Activated T-cell treated with anti-CD3 and anti-CD28 coated beads for 48 hours (primary cell): ENCODE measurements at regions not wholly inside any gene's neighbourhood (a gene's known extent, or its start where the extent isn't known, plus 50 kb on each side); places are given as distances from the start of the nearest gene placed in this dataset.

Experiments
- DNase-seq: peaks from one replicate; pipeline ENCODE4 v3.0.0-alpha.2; 2020; ENCODE audit warnings: low read depth

DNA sequence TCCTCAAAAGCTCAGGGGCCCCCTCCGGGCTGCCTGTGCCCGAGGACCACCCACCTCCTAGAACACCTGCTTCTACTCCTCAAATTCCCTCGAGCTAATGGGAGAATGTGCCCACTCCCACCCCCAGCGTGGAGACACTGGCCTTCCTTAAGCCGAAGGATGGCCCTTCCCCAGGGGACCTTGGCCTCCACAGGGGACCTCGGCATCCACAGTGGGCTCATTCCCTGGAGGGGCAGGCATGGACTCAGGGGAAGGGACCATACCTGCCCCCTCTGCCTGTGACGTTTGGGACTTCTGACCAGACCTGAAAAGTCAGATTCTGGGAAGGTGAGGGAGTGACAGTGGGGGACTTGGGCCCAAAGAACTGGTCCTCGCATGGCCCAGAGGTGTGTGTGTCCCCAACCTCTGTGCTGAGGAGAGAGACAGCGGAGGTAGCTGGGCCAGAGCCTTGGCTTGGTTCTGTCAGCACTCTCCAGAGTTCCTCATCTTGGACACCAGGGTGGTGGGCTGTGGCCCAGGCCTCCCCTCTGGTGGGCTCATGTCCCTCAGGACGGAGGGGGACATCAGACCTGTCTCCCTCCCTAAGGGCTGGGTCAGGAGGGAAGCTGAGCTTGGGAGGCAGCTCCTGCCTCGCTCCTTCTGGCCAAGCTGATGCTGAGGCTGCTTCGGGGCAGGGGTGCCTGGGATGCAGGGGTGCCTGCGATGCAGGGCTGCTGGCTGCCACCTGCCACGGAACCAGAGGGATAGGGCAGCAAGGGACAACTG lies 240.4 kb downstream of the HAUS1 start:
- DNase-seq, result no peak

DNA sequence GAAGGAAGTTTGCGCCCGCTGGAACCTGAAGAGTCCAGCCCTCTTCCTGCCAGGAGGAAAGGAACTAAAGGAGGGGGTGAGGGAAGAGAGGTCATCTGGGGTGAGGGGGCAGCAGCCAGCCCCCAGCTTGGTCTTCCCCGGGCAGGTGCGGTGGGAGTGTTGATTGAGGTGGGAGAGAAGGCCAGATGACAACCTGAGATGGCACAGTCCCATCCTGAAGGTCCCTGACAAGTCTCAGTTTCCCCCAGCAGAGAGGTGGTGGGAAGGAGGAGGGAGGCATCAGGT lies 240.9 kb downstream of the HAUS1 start:
- no peak for DNase-seq

- no peak for DNase-seq
Observed at GRCh38 chr18:46346213-46346612, 242.0 kb downstream of the HAUS1 start.

DNA sequence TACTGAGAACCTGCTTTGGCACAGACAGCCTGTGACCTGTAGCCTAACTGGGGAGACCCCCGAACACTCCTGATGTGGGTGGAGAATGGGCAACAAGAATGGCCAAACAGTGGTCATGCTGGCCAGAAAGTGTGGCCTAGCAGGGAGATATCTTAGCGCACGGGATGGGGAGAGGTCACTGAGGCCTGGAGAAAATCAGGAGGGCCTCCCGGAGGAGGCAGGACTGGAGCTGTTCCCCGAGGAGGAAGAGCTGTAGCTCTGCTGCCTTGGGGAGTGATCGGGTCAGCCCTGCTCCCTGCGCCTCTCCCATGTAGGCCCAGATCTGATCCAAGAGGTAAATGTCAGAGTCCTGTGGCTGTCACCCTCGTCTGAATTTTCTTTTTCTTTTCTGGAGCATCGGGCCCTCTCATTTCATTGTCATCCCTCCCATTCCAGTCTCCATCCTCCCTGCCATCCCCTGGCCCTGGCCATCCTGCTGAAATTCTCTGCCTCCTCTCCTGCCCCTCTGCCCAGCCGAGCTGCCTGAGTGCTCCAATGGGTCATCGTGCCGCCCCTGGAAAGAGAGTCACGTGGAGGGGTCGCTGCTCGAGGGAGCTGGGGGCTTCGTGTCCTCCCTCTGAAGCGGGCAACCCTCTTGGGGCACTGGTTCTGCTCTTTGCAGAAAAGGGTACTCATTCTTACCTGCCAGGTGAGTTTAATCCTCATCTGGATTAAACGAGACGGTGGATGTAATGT lies 242.9 kb downstream of the HAUS1 start:
- DNase-seq, result no peak

GRCh38 chr18:46350598-46351159 lies 246.5 kb downstream of the HAUS1 start:
- no peak for DNase-seq

GRCh38 chr18:46352520-46353250 lies 248.5 kb downstream of the HAUS1 start:
- DNase-seq, result no peak

- DNase-seq, result no peak
Observed at GRCh38 chr18:46353460-46353859, 249.3 kb downstream of the HAUS1 start.

DNA sequence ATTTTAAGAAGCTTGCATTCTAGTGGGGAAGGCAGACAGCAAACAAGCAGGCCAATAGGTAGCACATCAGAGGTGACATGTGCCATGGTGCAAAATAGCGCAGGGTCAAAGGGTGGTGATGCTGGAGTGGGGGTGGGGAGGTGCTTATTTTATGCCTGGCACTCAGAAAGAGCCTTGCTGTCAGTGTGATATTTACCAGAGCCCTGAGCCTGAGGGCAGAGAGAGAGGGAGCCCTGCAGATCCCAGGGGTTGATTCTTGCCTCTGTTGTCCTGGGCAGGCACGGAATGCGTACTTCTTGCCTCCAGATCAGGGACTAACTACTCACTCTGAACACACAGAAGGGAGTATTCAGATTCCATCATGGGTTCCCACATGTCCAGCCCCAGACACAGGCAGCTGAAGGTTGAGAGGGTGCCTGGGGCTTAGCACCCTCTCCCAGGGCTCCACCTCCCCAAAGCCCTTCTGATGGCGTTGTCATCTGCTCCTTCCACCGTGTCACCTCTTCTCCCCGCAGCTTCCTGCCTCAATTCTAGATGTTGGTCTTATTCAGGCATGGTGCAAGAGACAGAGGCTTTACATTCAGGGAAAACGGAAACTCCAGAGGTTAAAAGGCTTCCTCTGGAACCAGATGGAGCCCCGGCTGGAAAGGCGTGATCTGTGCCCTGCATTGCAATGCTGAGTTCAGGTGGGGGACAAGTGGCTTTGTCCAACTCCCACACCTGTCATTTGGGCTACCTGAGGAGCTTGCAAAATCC lies 252.3 kb downstream of the HAUS1 start:
- no peak for DNase-seq

GRCh38 chr18:46360102-46360699 lies 256.0 kb downstream of the HAUS1 start:
- no peak for DNase-seq

GRCh38 chr18:46360866-46361265 lies 256.7 kb downstream of the HAUS1 start:
- no peak for DNase-seq

GRCh38 chr18:46362533-46362932 lies 258.3 kb downstream of the HAUS1 start:
- DNase-seq, result no peak

- DNase-seq, result no peak
Observed at GRCh38 chr18:46364048-46364447, 259.9 kb downstream of the HAUS1 start.

DNA sequence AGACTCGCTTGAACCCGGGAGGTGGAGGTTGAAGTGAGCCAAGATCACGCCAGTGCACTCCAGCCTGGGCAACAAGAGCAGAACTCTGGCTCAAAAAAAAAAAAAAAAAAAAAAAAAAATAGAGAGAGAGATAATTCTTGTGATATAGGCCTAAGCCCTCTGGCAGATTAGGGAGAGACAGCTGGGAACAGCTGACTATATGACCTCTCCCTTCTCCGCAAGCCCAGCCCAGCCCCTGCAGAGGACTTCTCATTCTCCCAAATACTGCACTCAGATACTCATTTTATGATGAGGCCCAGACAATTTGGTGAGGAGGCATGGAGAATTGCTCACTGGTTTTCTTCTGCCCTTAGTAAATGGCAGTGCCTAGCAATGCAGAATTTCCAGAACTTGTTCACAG lies 262.0 kb downstream of the HAUS1 start:
- no peak for DNase-seq

DNA sequence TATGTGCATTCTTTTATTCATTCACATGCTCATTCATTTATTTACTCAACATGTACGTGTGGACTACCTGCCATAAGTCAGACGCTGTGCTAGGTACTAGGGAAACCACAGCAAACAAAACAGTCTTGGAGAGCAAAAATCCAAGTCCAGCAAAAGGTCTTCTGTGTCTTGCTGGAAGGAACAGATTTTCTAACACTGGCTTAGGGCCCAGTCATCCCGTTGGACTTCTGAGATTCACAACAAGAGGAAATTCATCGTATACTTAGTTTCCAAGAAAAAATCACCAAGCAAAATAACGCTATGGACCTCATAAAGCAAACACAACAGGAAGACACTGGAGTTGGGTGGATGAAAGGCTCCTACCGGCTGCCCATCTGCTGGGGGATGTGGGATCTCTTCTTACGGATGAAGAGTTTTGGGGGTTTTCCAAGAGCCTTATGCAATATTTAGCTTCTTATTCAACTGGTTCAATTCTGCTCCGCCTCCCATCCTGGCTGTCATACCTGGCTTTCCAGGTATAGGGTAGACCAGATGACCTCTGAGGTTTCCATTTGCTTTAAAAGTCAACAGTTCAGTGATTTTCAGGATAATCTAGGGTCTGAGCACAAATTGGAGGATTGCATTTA lies 262.7 kb downstream of the HAUS1 start:
- no peak for DNase-seq

DNA sequence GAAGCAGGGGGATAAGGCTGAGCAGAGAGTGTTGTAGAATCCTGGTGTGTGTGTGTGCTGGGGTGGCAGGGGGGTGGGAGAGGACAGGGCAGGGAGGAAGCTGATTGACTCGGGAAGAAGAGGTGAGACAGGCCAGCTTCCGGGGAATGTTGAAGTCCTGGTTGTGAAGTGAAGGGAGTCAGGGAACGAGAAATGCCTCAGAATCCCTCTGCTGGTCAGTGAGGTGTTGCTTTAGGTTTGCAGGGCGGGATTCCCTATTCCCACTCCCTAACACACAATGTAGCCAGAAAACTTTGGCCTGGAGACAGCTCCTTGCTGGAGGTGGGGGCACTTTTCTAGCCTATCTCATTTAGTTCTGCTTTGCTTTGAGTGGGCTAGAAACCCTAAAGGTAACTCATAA lies 265.1 kb downstream of the HAUS1 start:
- DNase-seq, result no peak

DNA sequence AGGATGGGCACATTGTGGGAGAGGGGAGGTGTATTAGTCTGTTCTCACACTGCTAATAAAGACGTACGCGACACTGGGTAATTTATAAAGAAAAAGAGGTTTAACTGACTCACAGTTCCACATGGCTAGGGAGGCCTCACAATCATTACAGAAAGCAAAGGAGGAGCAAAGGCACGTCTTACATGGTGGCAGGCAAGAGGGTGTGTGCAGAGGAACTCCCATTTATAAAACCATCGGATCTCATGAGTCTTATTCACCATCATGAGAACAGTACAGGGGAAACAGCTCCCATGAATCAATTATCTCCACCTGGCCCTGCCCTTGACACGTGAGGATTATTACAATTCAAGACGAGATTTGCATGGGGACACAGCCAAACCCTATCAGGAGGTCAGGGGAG lies 266.7 kb downstream of the HAUS1 start:
- no peak for DNase-seq

DNA sequence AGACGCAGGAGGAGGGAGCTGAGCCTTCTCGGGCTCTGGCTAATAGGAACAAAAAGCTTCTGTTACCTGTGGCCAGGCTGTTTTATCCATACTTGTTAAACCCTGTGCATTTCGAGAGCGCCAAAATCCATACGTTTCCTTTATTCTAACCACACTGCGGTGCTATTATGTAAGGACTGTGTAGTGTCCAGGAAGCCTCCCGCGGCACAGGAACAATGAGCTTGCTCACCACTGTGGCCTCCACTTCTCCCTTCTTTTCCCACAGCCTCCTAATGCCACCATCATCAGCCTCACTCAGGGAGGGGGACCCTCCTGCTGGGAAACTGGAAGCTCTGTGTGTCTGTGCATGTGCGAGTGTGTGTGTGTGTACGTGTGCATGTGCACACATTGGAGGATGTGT lies 268.5 kb downstream of the HAUS1 start:
- DNase-seq, result no peak

DNA sequence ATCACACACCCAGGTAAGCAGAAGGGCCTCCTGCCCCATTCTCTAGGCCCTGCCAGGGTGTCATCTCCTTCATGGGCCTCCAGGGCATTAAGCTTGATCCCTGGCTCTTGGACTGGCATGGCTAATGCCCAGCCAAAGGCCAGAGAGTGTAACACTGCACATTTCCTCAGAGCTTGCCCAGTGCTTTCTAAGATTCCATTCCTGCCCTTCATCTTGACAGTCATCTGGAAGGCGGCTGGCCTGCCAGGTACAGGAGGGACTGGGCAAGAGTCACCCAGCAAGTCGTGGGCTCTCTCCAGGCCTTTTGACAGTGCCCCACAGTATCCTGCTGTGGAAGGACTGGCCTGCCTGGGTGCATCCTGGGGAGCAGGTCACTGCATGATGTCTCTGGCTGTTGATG lies 268.9 kb downstream of the HAUS1 start:
- DNase-seq, result no peak

DNA sequence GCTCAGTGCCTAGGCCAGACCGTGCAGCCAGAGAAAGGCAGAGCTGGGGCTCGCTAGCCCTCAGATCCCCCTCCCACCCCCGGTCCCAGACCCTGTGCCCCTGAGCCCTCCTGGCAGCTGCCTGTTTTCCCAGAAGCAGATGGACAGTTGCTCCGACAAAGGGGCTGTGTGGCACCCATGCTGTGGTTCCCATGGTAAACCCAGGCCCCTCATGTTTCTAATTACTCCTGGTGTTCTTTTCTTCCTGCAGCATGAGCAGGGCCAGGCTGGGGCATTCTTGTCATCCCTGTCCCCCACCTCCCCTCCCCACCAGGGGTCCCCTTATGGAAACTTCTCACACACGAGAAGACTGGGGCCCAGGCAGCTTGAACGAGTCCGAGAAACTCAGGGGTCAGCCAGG lies 269.6 kb downstream of the HAUS1 start:
- no peak for DNase-seq

DNA sequence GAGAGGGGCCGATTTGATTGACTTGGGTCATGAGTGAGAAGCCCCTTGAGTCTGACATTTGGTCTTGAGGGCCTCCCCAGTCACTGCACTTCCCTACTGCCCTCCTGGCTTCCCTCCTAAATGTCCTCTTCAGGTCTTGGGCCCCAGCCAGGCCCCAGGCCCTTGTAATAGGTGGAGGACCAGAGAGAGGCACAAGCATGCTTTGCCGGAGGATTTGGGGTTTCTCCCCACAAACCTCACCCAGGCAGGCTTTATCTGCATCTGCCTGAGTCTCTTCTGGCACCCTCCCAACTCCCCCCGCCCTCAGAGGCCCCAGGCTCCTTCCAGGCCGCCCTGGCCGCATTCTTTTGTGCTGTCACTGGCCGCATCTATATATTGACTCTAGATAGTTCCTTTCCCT lies 270.7 kb downstream of the HAUS1 start:
- no peak for DNase-seq

- DNase-seq, result no peak
Observed at GRCh38 chr18:46377557-46377956, 273.4 kb downstream of the HAUS1 start.
